ENCODE measurements at regions not wholly inside any gene's neighbourhood (a gene's known extent, or its start where the extent isn't known, plus 50 kb on each side); places are given as distances from the start of the nearest gene placed in this dataset.
"Not testable (repeated sequence)": the region's sequence is repeated elsewhere in the genome, so short reads cannot be mapped to it uniquely, and the experiment has no call there.

DNA sequence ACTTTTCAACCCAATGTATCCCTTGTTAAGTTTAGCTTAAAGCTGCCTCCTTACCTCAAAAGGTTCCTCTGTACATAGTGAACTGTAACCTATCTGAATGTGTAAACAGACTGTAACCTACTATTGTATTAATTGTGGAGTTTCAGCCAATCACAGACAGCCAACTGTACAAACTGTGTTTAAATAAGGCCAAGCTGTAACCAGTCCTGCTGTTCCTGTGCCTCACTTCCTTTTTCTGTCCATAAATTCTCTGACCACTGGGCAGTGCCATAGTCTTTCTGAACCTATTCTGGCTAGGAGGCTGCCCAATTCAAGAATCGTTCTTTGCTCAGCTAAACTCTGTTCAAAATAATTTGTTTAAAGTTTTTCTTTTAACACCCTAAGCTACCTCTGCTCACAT is 74.7 kb upstream of the DAPK1 start:
- DNase-seq = no peak

DNA sequence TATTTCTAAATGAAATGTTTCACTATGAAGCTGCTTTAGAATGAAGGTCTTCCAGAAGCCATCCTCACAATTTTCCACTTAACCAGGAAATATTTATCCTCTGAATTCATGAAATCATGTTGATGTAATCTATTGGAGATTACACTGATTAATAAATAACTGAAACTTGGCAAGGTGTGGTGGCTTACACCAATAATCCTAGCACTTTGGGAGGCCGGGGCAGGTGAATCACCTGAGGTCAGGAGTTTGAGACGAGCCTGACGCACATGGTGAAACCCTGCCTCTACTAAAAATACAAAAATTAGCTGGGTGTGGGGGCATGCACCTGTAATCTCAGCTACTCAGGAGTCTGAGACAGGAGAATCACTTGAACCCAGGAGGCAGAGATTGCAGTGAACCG is 73.8 kb upstream of the DAPK1 start:
- not testable (repeated sequence) for DNase-seq

DNA sequence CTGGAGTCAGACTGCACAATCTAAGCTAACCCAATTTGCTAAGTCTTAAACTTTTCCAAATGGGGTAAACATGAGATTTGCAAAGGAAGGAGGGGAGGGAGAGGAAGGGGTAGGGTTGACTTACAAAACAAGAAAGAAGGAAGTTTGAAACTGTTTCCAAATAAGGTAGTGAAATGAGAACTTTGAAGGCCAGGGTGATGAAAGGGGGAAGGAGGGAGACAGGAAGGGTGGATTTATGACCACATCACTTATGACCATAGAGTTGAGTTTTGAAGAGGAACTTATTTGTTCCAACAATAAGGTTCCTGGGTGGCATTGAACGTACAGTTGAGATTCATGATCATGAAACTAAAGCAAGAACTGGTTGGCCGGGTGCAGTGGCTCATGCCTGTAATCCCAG is 72.5 kb upstream of the DAPK1 start:
- no peak for DNase-seq

DNA sequence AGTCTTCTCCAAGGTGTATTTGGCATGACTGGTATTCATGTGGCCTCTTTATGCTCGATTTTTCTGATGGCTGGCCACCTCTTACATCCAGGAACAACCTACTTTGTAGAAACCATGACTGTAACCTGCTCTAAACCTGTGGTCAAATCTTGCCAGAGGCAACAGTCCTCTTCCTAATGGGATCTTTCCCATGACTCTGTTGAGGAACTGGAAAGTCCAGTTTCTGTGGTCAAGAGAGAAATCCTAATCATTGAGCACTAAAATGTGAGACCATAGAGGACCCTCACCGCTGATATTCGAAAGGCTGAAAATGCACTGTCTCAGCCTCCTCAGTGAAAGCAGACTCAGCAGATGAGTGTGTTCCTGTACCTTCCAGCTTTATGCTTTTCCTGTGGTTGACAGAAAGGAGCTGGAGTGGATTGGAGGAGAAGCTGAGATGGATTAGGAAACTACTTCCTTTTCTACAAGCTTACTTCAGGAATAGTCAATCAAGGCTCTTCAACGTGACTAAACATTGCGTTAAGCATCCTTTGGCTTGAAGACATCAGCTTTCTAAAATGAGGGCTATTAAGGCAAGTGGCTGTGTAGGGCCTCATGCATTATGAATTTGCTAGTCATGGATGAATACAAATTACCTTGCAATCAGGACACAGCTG is 69.7 kb upstream of the DAPK1 start:
- DNase-seq = no peak

GRCh38 chr9:87428659-87429058 is 69.0 kb upstream of the DAPK1 start:
- no peak for DNase-seq

DNA sequence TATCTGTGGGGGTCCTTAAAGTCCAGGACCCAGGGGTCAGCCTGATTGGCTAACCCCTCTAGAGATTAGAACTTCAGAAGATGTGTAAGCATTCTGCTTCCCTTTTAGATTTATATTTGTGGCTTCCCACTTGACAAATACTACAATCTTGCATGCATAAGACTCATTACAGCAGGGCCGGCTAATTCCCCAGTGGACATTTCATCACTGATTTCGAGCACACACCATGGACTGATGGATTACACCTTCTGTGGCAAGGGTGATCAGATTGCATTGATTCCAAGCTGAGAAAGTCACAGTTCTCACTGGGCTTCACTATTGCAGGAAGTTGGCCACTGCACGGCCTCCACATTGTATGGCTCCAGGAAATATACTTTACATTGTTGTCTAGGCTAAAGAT is 65.8 kb upstream of the DAPK1 start:
- no peak for DNase-seq

DNA sequence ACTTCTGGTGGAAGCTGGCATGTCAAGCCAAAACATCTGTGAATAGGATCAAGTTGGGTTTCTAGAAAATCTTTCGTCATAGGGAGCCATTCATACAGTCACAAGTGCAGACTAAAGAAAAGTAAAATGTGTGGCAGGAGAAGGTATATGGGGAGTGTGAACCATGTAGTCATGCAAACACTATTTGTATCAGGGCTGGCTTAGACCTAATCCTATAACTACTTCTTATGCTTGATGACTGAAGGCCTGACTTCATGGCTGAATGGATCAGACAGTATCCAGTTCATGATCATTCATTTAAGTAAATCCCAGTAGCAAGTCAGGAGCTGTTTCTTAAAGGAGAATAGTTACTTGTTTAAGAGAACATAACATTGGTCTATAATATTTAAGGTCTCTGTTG is 63.8 kb upstream of the DAPK1 start:
- DNase-seq = no peak

DNA sequence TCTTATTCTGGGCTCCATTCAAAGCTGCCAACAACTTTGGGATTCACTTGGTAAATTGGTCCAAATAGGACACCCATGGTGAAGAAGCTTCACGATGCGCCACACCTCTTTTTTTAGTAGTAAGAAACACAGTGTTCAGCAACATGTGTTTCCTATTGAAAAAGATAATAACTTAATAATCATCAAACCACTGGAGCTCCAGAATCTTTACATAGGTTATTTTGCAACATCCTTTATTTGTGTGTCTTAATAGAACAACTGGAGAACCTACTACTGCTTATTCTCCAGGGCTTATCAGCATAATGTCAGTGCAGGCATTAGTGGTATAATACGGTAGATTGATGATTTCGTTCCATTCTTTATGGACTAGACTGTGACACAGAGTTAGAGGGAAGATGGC is 63.3 kb upstream of the DAPK1 start:
- DNase-seq = no peak

GRCh38 chr9:87435189-87435880 is 62.3 kb upstream of the DAPK1 start:
- no peak for DNase-seq

GRCh38 chr9:87436716-87437115 is 61.0 kb upstream of the DAPK1 start:
- DNase-seq = no peak

- DNase-seq = no peak
These were observed 59.7 kb upstream of the DAPK1 start for GRCh38 chr9:87437966-87438365.

DNA sequence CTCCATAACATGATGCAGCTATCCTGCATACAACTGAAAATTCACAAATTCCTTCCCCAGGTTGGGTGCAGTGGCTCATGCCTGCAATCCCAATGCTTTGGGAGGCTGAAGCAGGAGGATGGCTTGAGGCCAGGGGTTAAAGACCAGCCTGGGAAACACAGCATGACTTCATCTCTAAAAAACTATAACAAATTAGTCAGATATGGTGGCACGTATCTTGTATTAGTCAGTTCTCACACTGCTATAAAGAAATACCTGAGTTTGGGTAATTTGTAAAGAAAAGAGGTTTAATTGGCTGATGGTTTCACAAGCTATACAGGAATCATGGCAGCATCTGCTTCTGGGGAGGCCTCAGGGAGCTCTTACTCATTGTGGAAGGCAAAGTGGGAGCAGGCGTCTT is 56.4 kb upstream of the DAPK1 start:
- no peak for DNase-seq

- DNase-seq = no peak
These were observed 55.2 kb upstream of the DAPK1 start for GRCh38 chr9:87442451-87442850.

GRCh38 chr9:87443006-87443405 is 54.7 kb upstream of the DAPK1 start:
- DNase-seq = no peak

DNA sequence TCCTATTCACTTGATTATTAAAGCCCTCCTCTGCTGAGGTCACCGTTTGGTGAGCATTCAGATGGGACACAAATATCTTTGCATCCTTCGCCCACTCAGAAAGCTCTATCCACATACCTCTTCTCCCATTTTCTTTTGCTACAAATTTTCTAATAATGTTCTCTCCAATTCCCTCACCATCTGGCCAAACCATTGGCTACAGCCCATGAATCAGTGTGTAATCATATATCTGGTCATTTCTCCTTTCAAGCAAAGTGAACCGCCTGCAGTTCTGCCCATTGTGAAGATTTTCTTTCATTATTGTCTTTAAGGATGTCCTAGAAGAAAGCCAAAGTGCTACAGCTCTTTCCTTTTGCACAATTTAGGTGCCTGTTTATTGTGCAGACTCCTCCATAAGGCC is 54.2 kb upstream of the DAPK1 start:
- DNase-seq = no peak

GRCh38 chr9:87445646-87446045 is 52.0 kb upstream of the DAPK1 start:
- peak; percentile 8 for DNase-seq

DNA sequence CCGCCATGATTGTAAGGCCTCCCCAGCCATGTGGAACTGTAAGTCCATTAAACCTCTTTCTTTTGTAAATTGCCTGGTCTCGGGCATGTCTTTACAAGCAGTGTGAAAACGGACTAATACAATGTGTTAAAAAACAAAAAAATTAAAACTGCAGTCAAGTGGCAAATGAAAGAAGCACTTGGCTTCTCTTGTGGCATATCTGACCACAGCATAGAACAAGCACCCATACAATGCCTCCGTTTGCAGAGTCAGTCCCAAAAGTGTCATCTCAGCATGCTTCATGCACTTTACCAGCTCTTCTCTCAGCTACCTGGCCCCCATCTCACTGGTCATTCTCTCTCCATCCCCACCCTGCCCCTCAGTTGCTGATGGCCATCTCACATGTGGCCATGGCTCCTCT is 51.1 kb upstream of the DAPK1 start:
- no peak for DNase-seq

DNA sequence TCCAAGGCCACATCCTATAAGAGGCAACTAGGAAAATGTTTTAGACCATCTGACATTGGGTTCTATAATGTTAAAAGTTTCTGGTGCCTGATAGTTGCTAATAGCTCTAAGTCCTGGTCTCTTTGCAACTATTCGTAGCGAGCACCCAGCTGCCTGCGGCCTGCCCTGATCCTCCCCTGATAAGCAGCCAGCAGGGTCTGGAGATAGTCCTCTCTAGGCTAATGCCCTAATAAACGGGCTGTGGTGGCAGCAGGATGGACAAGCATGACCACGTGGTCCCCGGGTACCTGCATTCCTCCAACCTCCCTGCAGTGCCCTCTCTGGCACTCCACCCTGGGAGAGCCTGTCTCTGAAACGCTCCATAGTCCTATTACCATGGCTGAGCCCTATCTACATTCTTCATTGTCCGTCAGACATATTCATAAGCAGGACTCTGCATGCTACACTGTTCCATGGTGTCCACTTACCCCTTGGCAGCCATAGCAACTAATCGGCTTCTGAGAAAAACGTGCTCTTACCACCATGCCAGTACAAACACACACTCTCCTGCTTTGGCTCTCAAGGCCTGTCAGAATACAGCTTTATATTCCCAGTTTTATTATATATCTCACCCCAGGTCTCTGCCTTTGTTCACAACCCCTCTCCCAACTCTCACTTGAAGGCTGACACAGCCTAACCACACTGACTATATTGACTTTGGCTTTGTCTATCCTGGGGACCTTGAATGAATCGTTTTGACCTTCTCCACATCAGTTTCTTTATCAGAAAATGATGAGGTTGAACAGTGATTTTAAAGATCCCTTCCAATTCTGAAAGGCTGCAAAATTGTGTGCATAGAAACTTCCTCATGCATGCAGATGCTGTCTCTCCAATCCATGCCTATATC is 49.9 kb upstream of the DAPK1 start:
- no peak for DNase-seq
